Ovary (tissue), 3 donors: ENCODE measurements at regions not wholly inside any gene's neighbourhood (a gene's known extent, or its start where the extent isn't known, plus 50 kb on each side); places are given as distances from the start of the nearest gene placed in this dataset.

ENCODE experiments used
- EP300 ChIP-seq: sonication (generic); formaldehyde crosslinking; IDR thresholded peaks from one replicate; pipeline ENCODE4 v1.6.1; 2017; ENCODE audit warnings: antibody characterized with exemption
- POLR2A ChIP-seq: fragments of 450-650 bp; IDR thresholded peaks from one replicate; pipeline ENCODE4 v1.6.1; 2017; ENCODE audit warnings: antibody characterized with exemption, mild to moderate bottlenecking, moderate library complexity
- TF ChIP-seq, protein P1 (sequence below), 3 donors: fragments of 450-650 bp in 2 of 3; fragments of 200-600 bp in 1 of 3; IDR thresholded peaks; one replicate each; pipeline versions ENCODE4 v1.5.1 to v1.8.0; 2016 to 2022; ENCODE audit warnings: antibody characterized with exemption in 3 of 3, mild to moderate bottlenecking in 1 of 3
- donor health status: DM: no; HTN: no; CAD: no.

DNA sequence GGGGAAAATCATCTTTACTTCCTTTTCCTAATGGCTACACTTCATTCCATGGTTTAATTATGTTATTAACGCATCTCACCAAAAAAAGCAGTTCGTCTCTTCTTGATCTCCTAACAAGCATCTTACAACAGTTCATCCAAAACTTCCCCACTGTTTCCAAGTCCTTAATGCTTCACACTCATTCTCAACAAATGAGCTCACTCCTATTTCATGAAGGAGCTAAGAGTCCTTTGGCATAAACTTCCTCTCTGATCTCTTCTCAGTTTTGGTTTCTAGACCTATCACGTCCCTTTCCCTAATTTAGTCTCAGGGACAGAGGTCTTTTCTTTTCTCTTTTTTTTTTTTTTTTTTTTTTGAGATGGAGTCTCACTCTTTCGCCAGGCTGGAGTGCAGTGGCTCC lies 205.9 kb upstream of the SLC39A10 start:
- TF ChIP-seq, protein P1, sequence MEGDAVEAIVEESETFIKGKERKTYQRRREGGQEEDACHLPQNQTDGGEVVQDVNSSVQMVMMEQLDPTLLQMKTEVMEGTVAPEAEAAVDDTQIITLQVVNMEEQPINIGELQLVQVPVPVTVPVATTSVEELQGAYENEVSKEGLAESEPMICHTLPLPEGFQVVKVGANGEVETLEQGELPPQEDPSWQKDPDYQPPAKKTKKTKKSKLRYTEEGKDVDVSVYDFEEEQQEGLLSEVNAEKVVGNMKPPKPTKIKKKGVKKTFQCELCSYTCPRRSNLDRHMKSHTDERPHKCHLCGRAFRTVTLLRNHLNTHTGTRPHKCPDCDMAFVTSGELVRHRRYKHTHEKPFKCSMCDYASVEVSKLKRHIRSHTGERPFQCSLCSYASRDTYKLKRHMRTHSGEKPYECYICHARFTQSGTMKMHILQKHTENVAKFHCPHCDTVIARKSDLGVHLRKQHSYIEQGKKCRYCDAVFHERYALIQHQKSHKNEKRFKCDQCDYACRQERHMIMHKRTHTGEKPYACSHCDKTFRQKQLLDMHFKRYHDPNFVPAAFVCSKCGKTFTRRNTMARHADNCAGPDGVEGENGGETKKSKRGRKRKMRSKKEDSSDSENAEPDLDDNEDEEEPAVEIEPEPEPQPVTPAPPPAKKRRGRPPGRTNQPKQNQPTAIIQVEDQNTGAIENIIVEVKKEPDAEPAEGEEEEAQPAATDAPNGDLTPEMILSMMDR (IDR thresholded peaks at IDR 0.05) = no peak
- TF ChIP-seq POLR2A (no peak), EP300 (no peak)
